Erythroblast (primary cell): ENCODE measurements at regions not wholly inside any gene's neighbourhood (a gene's known extent, or its start where the extent isn't known, plus 50 kb on each side); places are given as distances from the start of the nearest gene placed in this dataset.

Source experiments
- GATA1 ChIP-seq: IDR thresholded peaks from 2 replicates; pipeline ENCODE4 v1.6.1; 2011; ENCODE audit warnings: low read depth, mild to moderate bottlenecking, control low read depth, low read length, moderate library complexity
- POLR2A ChIP-seq: IDR thresholded peaks from 2 replicates; pipeline ENCODE4 v1.6.1; 2011; ENCODE audit warnings: mild to moderate bottlenecking, low read length

DNA sequence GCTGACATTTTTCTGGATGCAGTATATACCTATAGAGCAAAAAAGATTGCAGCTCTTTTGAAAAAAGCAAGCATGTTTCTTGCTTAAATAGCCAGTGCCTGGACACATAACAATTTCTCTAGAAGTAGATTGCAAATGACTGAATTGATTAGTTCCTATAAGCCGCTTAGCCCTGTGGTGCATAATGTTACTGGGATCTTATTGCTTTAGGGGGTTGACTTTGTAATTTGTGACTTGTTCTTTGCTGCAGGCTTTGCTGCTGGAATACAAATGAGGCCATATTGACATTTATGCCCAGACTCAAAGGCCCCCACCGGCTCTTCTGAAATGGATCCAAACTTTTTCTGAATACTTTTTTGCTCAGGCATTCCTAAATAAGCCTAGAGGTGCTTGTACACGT lies 182.6 kb downstream of the SH3BP4 start:
- TF ChIP-seq POLR2A: no peak
- TF ChIP-seq GATA1: no peak
